Retinal pigment epithelial cell (primary cell): ENCODE measurements at regions not wholly inside any gene's neighbourhood (a gene's known extent, or its start where the extent isn't known, plus 50 kb on each side); places are given as distances from the start of the nearest gene placed in this dataset.

ENCODE experiments used
- DNase-seq: peaks from one replicate; pipeline ENCODE4 v3.0.0-alpha.2; 2010; ENCODE audit warnings: low read depth
- H3K4me3 ChIP-seq: 2 replicates; pipeline ENCODE4 v1.5.1; 2011; ENCODE audit warnings: mild to moderate bottlenecking, low read length, control low read depth, moderate library complexity
- TF ChIP-seq, protein P1 (sequence below): conservative IDR thresholded peaks from 2 replicates; pipeline ENCODE4 v1.5.1; 2011; ENCODE audit warnings: low read depth, low read length, control low read depth, inconsistent platforms

GRCh38 chr5:67591491-67591890, 394.9 kb upstream of the CD180 start:
- DNase-seq, result no peak
- TF ChIP-seq, protein P1, sequence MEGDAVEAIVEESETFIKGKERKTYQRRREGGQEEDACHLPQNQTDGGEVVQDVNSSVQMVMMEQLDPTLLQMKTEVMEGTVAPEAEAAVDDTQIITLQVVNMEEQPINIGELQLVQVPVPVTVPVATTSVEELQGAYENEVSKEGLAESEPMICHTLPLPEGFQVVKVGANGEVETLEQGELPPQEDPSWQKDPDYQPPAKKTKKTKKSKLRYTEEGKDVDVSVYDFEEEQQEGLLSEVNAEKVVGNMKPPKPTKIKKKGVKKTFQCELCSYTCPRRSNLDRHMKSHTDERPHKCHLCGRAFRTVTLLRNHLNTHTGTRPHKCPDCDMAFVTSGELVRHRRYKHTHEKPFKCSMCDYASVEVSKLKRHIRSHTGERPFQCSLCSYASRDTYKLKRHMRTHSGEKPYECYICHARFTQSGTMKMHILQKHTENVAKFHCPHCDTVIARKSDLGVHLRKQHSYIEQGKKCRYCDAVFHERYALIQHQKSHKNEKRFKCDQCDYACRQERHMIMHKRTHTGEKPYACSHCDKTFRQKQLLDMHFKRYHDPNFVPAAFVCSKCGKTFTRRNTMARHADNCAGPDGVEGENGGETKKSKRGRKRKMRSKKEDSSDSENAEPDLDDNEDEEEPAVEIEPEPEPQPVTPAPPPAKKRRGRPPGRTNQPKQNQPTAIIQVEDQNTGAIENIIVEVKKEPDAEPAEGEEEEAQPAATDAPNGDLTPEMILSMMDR, result no peak
- H3K4me3 ChIP-seq, result no peak overlapping the region

DNA sequence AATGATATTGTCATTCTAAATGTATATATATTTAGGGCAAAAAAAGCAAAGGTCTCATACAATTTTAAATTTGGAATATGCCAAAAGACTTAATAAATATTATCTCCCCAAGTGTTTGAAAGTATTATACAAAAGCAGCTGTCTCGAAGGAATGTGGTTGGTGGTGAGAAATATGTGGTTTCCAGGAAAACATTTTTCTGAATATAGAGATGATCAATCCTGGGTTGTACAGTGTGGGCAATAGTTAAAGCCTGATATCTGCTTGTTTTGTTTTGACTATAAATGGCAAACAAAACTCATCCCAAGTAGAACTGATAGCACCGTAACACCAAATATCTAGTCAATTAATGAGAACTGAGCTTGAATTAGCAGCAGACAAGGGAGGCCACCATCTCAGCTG, 391.8 kb upstream of the CD180 start:
- DNase-seq, result no peak
- H3K4me3 ChIP-seq, result no peak overlapping the region
- TF ChIP-seq, protein P1, result no peak

DNA sequence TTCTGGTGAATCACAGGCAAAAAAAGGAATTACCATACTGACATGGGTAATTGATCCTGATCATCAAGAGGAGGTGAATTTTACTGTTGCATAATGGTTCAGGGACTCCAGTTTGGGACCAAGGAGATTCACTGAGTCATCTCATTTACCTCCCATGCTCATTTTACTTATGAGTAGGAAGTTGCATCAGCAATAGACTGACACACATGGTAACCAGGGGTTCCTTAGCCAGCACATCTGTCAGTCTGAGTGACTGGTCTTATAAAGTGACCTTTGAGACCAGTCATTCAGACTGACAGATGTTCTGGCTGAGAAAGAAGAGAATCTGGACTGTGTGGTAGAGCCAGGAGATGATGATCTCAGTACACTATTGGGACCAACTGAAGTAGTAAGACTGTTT, 384.6 kb upstream of the CD180 start:
- TF ChIP-seq, protein P1, result no peak
- H3K4me3 ChIP-seq, result no peak overlapping the region
- DNase-seq, result no peak

DNA sequence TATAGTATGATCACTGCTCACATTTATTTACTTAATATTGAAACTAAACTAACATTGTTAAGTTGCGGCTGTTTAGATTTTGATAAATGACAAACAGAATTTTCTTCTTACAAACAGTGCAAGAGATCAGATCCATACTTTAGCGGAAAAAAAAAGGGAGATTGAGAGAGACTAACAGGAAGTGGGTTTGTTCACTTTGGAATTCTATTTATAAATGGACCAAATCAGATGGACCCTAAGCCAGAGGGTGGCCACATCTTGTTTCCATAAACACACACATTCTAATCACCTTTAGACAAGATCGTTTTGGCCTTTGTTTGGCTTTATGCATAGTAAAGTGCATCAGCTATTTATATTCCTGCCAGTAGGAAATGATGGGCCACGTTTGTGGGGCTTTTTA, 381.4 kb upstream of the CD180 start:
- TF ChIP-seq, protein P1, result no peak
- H3K4me3 ChIP-seq, result no peak overlapping the region
- no peak for DNase-seq

GRCh38 chr5:67577424-67577823, 380.8 kb upstream of the CD180 start:
- H3K4me3 ChIP-seq, result no peak overlapping the region
- peak; percentile 86 for DNase-seq
- TF ChIP-seq, protein P1, result no peak

- no peak overlapping the region for H3K4me3 ChIP-seq
- no peak for DNase-seq
- TF ChIP-seq, protein P1, result no peak
Observed at GRCh38 chr5:67576112-67576511, 379.5 kb upstream of the CD180 start.

- no peak overlapping the region for H3K4me3 ChIP-seq
- DNase-seq, result no peak
- TF ChIP-seq, protein P1, result no peak
Observed at GRCh38 chr5:67575087-67575486, 378.5 kb upstream of the CD180 start.
